Prostate gland (tissue), 2 donors: ENCODE measurements at regions not wholly inside any gene's neighbourhood (a gene's known extent, or its start where the extent isn't known, plus 50 kb on each side); places are given as distances from the start of the nearest gene placed in this dataset.

ENCODE experiments used
- DNase-seq: peaks from one replicate; pipeline ENCODE4 v3.0.0-alpha.2; 2019; ENCODE audit warnings: low spot score
- H3K27ac ChIP-seq, 2 donors: fragments of 200-600 bp; sonication (generic); 2 replicates each; pipeline ENCODE4 v1.5.1; 2017 to 2019
- H3K27me3 ChIP-seq: fragments of 200-600 bp; sonication (generic); replicated peaks from 2 replicates; pipeline ENCODE4 v1.5.1; 2019; ENCODE audit not compliant: insufficient read depth
- H3K36me3 ChIP-seq, 2 donors: fragments of 200-600 bp; sonication (generic); 1 replicate in 1 of 2; 2 replicates in 1 of 2; pipeline versions ENCODE4 v1.5.1 to v1.8.1; 2017 to 2019
- H3K4me1 ChIP-seq: fragments of 200-600 bp; sonication (generic); replicated peaks from 2 replicates; pipeline ENCODE4 v1.5.1; 2019
- H3K4me3 ChIP-seq, 2 donors: fragments of 200-600 bp; sonication (generic); 2 replicates each; pipeline ENCODE4 v1.5.1; 2017 to 2019
- H3K9me3 ChIP-seq: fragments of 200-600 bp; sonication (generic); 2 replicates; pipeline ENCODE4 v1.5.1; 2017
- POLR2A ChIP-seq: fragments of 450-650 bp; IDR thresholded peaks from one replicate; pipeline ENCODE4 v1.6.1; 2016; ENCODE audit warnings: antibody characterized with exemption, mild to moderate bottlenecking
- POLR2AphosphoS5 ChIP-seq: sonication (generic); formaldehyde crosslinking; IDR thresholded peaks from one replicate; pipeline ENCODE4 v1.6.1; 2017; ENCODE audit warnings: antibody characterized with exemption
- WGBS: methylation state at CpG from one replicate; pipeline ENCODE4 v1.1.5; 2018; 5-methylcytosine and 5-hydroxymethylcytosine counted together
- intact Hi-C: fragments of 100-400 bp; cut with DNase I; formaldehyde crosslinking; loops from one replicate; pipeline ENCODE4 v1.14.2; 2022
- TF ChIP-seq, protein P1 (sequence below), 4 experiments: fragments of 200-600 bp in 2 of 4; fragments of 450-650 bp in 2 of 4; sonication (generic) in 2 of 4; IDR thresholded peaks; 1 replicate in 3 of 4; 2 replicates in 1 of 4; pipeline ENCODE4 v1.5.1; 2016 to 2019; ENCODE audit warnings: antibody characterized with exemption in 4 of 4, mild to moderate bottlenecking in 2 of 4, moderate library complexity in 2 of 4

- Histone ChIP-seq H3K27ac (no peak overlapping the region), H3K27me3 (no peaks in the 10 kb centered on the region), H3K36me3 (no peaks in the 10 kb centered on the region), H3K4me3 (no peak overlapping the region), H3K4me1 (no peaks in the 10 kb centered on the region), H3K9me3 (no peaks in the 10 kb centered on the region)
- TF ChIP-seq POLR2A (no peak), POLR2AphosphoS5 (no peak)
- TF ChIP-seq, protein P1, sequence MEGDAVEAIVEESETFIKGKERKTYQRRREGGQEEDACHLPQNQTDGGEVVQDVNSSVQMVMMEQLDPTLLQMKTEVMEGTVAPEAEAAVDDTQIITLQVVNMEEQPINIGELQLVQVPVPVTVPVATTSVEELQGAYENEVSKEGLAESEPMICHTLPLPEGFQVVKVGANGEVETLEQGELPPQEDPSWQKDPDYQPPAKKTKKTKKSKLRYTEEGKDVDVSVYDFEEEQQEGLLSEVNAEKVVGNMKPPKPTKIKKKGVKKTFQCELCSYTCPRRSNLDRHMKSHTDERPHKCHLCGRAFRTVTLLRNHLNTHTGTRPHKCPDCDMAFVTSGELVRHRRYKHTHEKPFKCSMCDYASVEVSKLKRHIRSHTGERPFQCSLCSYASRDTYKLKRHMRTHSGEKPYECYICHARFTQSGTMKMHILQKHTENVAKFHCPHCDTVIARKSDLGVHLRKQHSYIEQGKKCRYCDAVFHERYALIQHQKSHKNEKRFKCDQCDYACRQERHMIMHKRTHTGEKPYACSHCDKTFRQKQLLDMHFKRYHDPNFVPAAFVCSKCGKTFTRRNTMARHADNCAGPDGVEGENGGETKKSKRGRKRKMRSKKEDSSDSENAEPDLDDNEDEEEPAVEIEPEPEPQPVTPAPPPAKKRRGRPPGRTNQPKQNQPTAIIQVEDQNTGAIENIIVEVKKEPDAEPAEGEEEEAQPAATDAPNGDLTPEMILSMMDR (IDR thresholded peaks at IDR 0.05) = no peak
- 84% methylated on average over 1 of the region's 1 CpG for whole genome bisulfite sequencing
- intact Hi-C loops = no loop called here
- no peak for DNase-seq
These were observed 255.9 kb downstream of the FAT3 start for GRCh38 chr11:92480499-92480898.

- intact Hi-C loops = no loop called here
- no peaks in the 10 kb centered on the region for H3K36me3 ChIP-seq
- no peaks in the 10 kb centered on the region for H3K9me3 ChIP-seq
- H3K27me3 ChIP-seq = no peaks in the 10 kb centered on the region
- TF ChIP-seq POLR2A = no peak
- TF ChIP-seq, protein P1 (IDR thresholded peaks at IDR 0.05) = no peak
- no peak for TF ChIP-seq POLR2AphosphoS5
- H3K27ac ChIP-seq = no peak overlapping the region
- H3K4me1 ChIP-seq = no peaks in the 10 kb centered on the region
- DNase-seq = no peak
- 60% methylated on average over 7 of the region's 7 CpGs for WGBS
- no peak overlapping the region for H3K4me3 ChIP-seq
These were observed 258.0 kb downstream of the FAT3 start for GRCh38 chr11:92482492-92483060.

DNA sequence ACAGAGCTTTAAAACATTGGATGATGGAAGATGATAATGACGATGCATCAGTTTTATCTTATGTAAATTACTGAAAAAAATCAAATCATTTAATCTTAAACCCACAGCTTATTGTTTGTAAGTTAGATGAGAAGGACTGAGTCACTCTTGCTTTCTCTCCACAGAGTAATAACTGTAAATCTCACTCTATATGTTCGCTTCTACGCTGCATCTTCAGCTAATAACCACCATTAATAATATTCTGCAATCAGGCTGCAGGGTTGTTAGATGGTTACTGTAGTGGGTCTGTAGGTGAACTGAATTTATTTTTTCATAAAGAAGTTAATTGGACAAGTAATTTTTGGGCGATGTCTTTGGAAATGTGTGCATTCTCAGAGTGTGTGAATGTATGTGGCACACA, 260.0 kb downstream of the FAT3 start:
- Histone ChIP-seq H3K27me3 (no peaks in the 10 kb centered on the region), H3K4me1 (no peaks in the 10 kb centered on the region), H3K36me3 (no peaks in the 10 kb centered on the region), H3K9me3 (no peaks in the 10 kb centered on the region), H3K4me3 (no peak overlapping the region), H3K27ac (no peak overlapping the region)
- no peak for DNase-seq
- TF ChIP-seq, protein P1 (IDR thresholded peaks at IDR 0.05) = no peak
- no peak for TF ChIP-seq POLR2AphosphoS5
- no peak for TF ChIP-seq POLR2A
- intact Hi-C loops = no loop called here
- 94% methylated on average over 4 of the region's 4 CpGs for WGBS

- Histone ChIP-seq H3K36me3 (no peaks in the 10 kb centered on the region), H3K4me1 (no peaks in the 10 kb centered on the region), H3K9me3 (no peaks in the 10 kb centered on the region), H3K27ac (no peak overlapping the region), H3K4me3 (no peak overlapping the region), H3K27me3 (no peaks in the 10 kb centered on the region)
- 90% methylated on average over 3 of the region's 3 CpGs for WGBS
- no peak for DNase-seq
- TF ChIP-seq, protein P1 (IDR thresholded peaks at IDR 0.05) = no peak
- TF ChIP-seq POLR2A (no peak), POLR2AphosphoS5 (no peak)
- intact Hi-C loops = no loop called here
These were observed 265.3 kb downstream of the FAT3 start for GRCh38 chr11:92489826-92490399.

GRCh38 chr11:92492372-92492771, 267.8 kb downstream of the FAT3 start:
- Histone ChIP-seq H3K27me3 (no peaks in the 10 kb centered on the region), H3K4me1 (no peaks in the 10 kb centered on the region), H3K36me3 (no peaks in the 10 kb centered on the region), H3K27ac (no peak overlapping the region), H3K4me3 (no peak overlapping the region), H3K9me3 (no peaks in the 10 kb centered on the region)
- WGBS = 88% methylated on average over 1 of the region's 1 CpG
- no peak for DNase-seq
- TF ChIP-seq POLR2A (no peak), POLR2AphosphoS5 (no peak)
- TF ChIP-seq, protein P1 (IDR thresholded peaks at IDR 0.05) = no peak
- intact Hi-C loops = no loop called here
